HFFc6 (cell line): ENCODE measurements at regions not wholly inside any gene's neighbourhood (a gene's known extent, or its start where the extent isn't known, plus 50 kb on each side); places are given as distances from the start of the nearest gene placed in this dataset.

Experiments
- DNase-seq: peaks from one replicate; pipeline ENCODE4 v3.0.0-alpha.2; 2018
- H3K27ac Mint-ChIP-seq: 2 replicates; pipeline ENCODE4 v1.8.0; 2020; ENCODE audit warnings: mild to moderate bottlenecking, mixed read lengths
- H3K27me3 Mint-ChIP-seq: 2 replicates; pipeline ENCODE4 v1.8.0; 2021; ENCODE audit warnings: mild to moderate bottlenecking, moderate library complexity, mixed read lengths; ENCODE audit not compliant: insufficient read depth
- H3K36me3 Mint-ChIP-seq: 2 replicates; pipeline ENCODE4 v1.8.0; 2021; ENCODE audit warnings: low read depth, mixed read lengths
- H3K4me1 Mint-ChIP-seq: 2 replicates; pipeline ENCODE4 v1.8.0; 2020; ENCODE audit warnings: low read depth, mixed read lengths
- H3K4me3 Mint-ChIP-seq: 2 replicates; pipeline ENCODE4 v1.8.0; 2020; ENCODE audit warnings: mild to moderate bottlenecking, moderate library complexity, mixed read lengths
- H3K9me3 Mint-ChIP-seq: 2 replicates; pipeline ENCODE4 v1.8.0; 2020; ENCODE audit warnings: mild to moderate bottlenecking, mixed read lengths
- TF ChIP-seq, protein P1 (sequence below): fragments of 200-600 bp; sonication (generic); IDR thresholded peaks from 2 replicates; pipeline ENCODE4 v1.5.0; 2021; ENCODE audit warnings: antibody characterized with exemption, mild to moderate bottlenecking

DNA sequence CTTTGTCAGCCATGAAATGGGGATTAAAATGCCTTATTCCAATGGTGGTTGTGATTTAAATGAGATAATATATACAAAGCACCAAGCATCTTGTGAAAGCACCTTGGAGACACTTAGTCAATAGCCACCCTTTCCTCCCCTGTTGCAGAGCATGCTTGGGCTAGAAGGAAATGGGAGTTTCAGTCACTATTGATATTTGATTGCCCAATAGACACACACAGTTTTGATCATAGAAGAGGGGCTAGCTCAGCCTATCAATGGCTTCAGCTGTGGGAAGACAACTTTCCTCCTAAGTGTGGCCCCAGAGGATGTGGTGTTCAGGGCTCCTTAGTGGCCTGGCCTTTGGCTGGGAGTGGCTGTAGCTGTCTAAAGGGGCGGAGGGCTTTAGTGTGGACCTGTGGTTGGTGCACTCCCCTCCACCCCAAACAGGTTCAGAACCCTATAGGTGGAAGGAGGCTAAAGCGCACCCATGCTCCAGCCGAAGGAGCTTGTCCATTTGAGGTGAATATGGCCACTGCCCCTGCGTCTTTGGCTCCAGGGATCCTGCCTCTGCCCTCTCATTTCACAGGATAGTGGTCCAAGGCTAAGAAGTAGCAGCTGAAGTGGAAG lies 132.3 kb downstream of the TMEM30B start:
- H3K27ac Mint-ChIP-seq: no peak overlapping the region
- no peak overlapping the region for H3K4me3 Mint-ChIP-seq
- H3K4me1 Mint-ChIP-seq: peaks cover 83% of the 10 kb centered on the region
- H3K9me3 Mint-ChIP-seq: peaks cover 13% of the 10 kb centered on the region
- no peaks in the 10 kb centered on the region for H3K27me3 Mint-ChIP-seq
- H3K36me3 Mint-ChIP-seq: peaks cover 13% of the 10 kb centered on the region
- no peak for DNase-seq
- TF ChIP-seq, protein P1, sequence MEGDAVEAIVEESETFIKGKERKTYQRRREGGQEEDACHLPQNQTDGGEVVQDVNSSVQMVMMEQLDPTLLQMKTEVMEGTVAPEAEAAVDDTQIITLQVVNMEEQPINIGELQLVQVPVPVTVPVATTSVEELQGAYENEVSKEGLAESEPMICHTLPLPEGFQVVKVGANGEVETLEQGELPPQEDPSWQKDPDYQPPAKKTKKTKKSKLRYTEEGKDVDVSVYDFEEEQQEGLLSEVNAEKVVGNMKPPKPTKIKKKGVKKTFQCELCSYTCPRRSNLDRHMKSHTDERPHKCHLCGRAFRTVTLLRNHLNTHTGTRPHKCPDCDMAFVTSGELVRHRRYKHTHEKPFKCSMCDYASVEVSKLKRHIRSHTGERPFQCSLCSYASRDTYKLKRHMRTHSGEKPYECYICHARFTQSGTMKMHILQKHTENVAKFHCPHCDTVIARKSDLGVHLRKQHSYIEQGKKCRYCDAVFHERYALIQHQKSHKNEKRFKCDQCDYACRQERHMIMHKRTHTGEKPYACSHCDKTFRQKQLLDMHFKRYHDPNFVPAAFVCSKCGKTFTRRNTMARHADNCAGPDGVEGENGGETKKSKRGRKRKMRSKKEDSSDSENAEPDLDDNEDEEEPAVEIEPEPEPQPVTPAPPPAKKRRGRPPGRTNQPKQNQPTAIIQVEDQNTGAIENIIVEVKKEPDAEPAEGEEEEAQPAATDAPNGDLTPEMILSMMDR: no peak

DNA sequence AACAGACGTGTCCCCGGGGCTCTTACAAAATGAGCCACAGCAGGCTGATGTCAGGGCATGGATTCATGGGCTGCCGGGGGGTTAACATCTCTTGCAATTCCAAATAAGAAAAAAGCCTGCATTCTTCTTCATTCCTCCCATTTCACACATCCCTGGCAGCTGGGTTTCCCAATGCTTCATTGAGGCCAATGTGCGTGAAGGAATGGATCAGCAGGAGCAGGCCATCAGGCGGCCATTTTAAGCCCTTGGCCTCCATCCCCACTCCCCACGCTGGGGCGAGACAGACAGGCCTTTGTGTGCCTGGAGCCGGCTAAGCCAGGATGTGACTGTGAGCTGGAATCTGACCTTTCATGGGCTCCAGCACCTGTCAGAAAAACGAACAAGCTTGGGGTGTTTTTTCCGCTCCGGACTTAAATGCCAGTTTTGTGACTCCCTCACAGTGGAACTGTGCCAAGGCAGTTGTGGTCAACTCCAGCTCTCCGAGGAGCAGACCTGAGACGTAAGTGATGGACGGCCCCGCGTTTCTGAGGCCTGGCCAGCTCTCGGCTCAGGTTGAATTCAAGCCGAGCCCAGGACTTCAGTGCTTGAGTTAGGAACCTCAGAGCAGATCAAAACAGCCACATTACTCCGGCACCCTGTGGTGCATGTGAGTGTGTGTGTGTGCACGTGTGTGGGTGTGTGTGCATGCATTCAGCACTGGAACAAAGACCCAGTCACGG lies 133.1 kb downstream of the TMEM30B start:
- H3K27ac Mint-ChIP-seq: peak overlapping the region; percentile 90

DNA sequence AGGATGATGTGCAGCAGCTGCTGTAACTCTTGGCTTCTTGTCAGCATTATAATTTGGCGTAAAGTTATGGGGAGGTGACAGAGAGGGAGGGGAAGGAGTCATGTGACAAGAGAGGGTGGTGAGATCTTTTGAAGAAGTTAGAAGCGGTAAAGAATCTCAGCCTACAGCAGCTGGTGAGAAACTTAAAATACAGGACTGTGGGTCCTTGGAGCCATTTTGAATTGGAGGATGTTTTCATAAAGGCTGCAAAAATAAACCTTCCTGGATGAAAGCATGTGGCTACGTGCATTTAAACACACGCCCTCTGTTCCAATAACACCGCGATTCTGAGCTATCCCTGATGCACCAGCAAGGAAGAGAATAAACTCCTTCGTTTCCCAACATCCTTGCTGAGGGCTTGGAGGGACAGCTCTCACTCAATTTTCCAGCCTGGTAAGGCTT lies 133.7 kb downstream of the TMEM30B start:
- DNase-seq: no peak
- H3K36me3 Mint-ChIP-seq: peaks cover 20% of the 10 kb centered on the region
- peaks cover 68% of the 10 kb centered on the region for H3K4me1 Mint-ChIP-seq
- H3K27me3 Mint-ChIP-seq: no peaks in the 10 kb centered on the region
- TF ChIP-seq, protein P1: no peak
- H3K4me3 Mint-ChIP-seq: no peak overlapping the region
- peaks cover 26% of the 10 kb centered on the region for H3K9me3 Mint-ChIP-seq
- peak overlapping the region; percentile 90 for H3K27ac Mint-ChIP-seq

More for the DNA sequence above, 133.1 kb downstream of the TMEM30B start:
- Mint-ChIP-seq H3K9me3 (peaks cover 22% of the 10 kb centered on the region), H3K27me3 (no peaks in the 10 kb centered on the region), H3K36me3 (peaks cover 19% of the 10 kb centered on the region), H3K4me1 (peaks cover 74% of the 10 kb centered on the region), H3K4me3 (no peak overlapping the region)
- DNase-seq: peak; percentile 55
- TF ChIP-seq, protein P1: no peak

DNA sequence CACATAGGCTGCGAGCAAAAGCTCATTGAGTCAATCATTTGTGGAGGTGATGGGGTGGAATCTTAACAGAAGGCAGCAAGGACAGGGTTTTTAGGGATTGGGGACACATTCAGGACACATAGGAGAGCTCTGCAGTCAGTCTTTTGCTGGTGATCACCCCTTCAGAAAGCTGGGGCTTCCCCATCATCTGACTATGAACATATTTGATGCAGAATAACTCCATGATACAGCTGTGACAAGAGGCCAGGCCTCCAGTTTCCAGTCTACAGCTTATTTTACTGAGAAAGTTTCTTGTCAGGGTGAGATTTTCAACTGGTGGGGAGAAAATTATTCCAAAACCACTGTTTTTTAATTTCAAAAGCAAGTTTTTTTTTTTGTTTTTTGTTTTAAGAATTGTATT lies 134.2 kb downstream of the TMEM30B start:
- Mint-ChIP-seq H3K27ac (peak overlapping the region; percentile 90), H3K27me3 (no peaks in the 10 kb centered on the region), H3K4me3 (peak overlapping the region; percentile 39; the same call in 1 of the 2 replicates), H3K36me3 (peaks cover 20% of the 10 kb centered on the region), H3K9me3 (peaks cover 26% of the 10 kb centered on the region), H3K4me1 (peaks cover 68% of the 10 kb centered on the region)
- TF ChIP-seq, protein P1: no peak
- DNase-seq: no peak

- TF ChIP-seq, protein P1: no peak
- Mint-ChIP-seq H3K4me3 (peak overlapping the region; percentile 63), H3K36me3 (peaks cover 16% of the 10 kb centered on the region), H3K27ac (peak overlapping the region; percentile 90), H3K9me3 (peaks cover 26% of the 10 kb centered on the region), H3K27me3 (no peaks in the 10 kb centered on the region), H3K4me1 (peaks cover 66% of the 10 kb centered on the region)
- DNase-seq: peak; percentile 84
Measured at GRCh38 chr14:61145903-61146481, 135.1 kb downstream of the TMEM30B start.
